Activated CD4-positive, alpha-beta memory T cell treated with anti-CD3 and anti-CD28 coated beads for 36 hours (primary cell): ENCODE measurements at regions not wholly inside any gene's neighbourhood (a gene's known extent, or its start where the extent isn't known, plus 50 kb on each side); places are given as distances from the start of the nearest gene placed in this dataset.

ENCODE experiments used
- CTCF ChIA-PET: fragments of 350-600 bp; sonication (Branson Sonifier 250); formaldehyde crosslinking; loops from one replicate; lab custom pipeline; 2021; ENCODE audit warnings: antibody characterized with exemption, inconsistent platforms; lab: Charles Lee
- POLR2A ChIA-PET: fragments of 350-600 bp; sonication (Branson Sonifier 250); formaldehyde crosslinking; loops from one replicate; lab custom pipeline; 2021; ENCODE audit warnings: antibody characterized with exemption; lab: Charles Lee
- DNase-seq: peaks from one replicate; pipeline ENCODE4 v3.0.0-alpha.2; 2020
- H3K27ac Mint-ChIP-seq: one replicate; pipeline ENCODE4 v1.8.0; 2021; ENCODE audit warnings: mixed read lengths
- H3K27me3 Mint-ChIP-seq: one replicate; pipeline ENCODE4 v1.8.0; 2021; ENCODE audit warnings: mixed read lengths
- H3K36me3 Mint-ChIP-seq: one replicate; pipeline ENCODE4 v1.8.0; 2021; ENCODE audit warnings: mixed read lengths
- H3K4me1 Mint-ChIP-seq: one replicate; pipeline ENCODE4 v1.8.0; 2021; ENCODE audit warnings: low read depth, mixed read lengths
- H3K4me3 Mint-ChIP-seq: one replicate; pipeline ENCODE4 v1.8.0; 2021; ENCODE audit warnings: mild to moderate bottlenecking, mixed read lengths
- H3K9me3 Mint-ChIP-seq: one replicate; pipeline ENCODE4 v1.8.0; 2021; ENCODE audit warnings: mixed read lengths
- intact Hi-C: fragments of 100-400 bp; cut with micrococcal nuclease; formaldehyde crosslinking; loops from one replicate; pipeline ENCODE4 v1.15.1; 2023

- Mint-ChIP-seq H3K4me3 (no peak overlapping the region), H3K4me1 (peaks cover 71% of the 10 kb centered on the region), H3K9me3 (peaks cover under 1% of the 10 kb centered on the region), H3K27ac (no peak overlapping the region), H3K27me3 (no peaks in the 10 kb centered on the region), H3K36me3 (peaks cover 7% of the 10 kb centered on the region)
- DNase-seq: no peak
- intact Hi-C loops: no loop called here
- ChIA-PET POLR2A (no interaction called here), CTCF (interaction anchor here (1.0 kb wide), 1 partner anchor 12 kb away, joined by 3 read pairs; no protein-coding TSS in a partner anchor)
Measured at GRCh38 chr13:99040536-99041131, 62.8 kb upstream of the DOCK9 start.

GRCh38 chr13:99041337-99041736 is 63.5 kb upstream of the DOCK9 start:
- Mint-ChIP-seq H3K4me3 (peak overlapping the region; percentile 4), H3K36me3 (peaks cover 3% of the 10 kb centered on the region), H3K4me1 (peaks cover 76% of the 10 kb centered on the region), H3K27ac (peak overlapping the region; percentile 39), H3K27me3 (no peaks in the 10 kb centered on the region), H3K9me3 (no peaks in the 10 kb centered on the region)
- intact Hi-C loops: no loop called here
- CTCF ChIA-PET: interaction anchor here (1.0 kb wide), 1 partner anchor 13 kb away, joined by 3 read pairs; no protein-coding TSS in a partner anchor
- DNase-seq: no peak
- POLR2A ChIA-PET: no interaction called here

GRCh38 chr13:99041788-99042187 is 63.9 kb upstream of the DOCK9 start:
- Mint-ChIP-seq H3K4me3 (peak overlapping the region; percentile 4), H3K27ac (peak overlapping the region; percentile 39), H3K36me3 (peaks cover 3% of the 10 kb centered on the region), H3K9me3 (no peaks in the 10 kb centered on the region), H3K27me3 (no peaks in the 10 kb centered on the region), H3K4me1 (peaks cover 81% of the 10 kb centered on the region)
- intact Hi-C loops: no loop called here
- ChIA-PET POLR2A (no interaction called here), CTCF (interaction anchor here (3.2 to 5.2 kb wide), 2 partner anchors 8 to 13 kb away, joined by 18 to 27 read pairs; no protein-coding TSS in a partner anchor)
- DNase-seq: no peak

DNA sequence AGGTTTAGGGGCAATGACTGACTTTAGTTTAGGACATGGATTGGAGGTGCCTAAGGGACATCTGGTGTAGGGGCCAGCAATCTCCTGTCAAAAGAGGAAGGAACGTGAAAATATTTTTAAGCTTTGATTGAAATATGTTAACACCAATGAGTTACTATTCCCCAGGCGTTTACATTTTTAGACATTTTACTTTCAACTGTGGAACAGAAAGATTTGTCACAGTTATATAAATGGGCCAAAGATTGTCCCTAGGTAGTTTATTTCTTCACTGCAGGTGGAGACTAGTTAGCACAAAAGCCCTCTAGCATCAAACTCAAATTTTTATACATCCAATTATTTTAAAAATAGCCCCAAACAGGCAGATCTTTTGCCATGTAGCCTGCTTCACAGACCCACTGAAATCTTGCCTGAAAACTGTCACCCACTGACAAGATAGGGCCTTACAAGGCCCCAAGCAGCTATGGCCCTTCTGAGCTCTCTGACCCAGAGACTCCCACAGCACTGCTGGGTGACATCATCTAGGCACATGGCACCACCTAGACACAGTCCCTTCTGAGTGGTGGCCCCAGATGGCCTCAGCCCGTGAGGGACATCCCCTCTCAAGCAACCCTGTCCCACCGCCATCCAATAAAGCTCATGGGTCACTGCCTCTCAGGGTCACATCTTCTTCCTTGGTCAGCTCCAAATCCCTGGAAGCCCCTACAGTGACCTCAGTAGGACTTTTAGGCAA is 64.8 kb upstream of the DOCK9 start:
- DNase-seq: no peak
- no peaks in the 10 kb centered on the region for H3K9me3 Mint-ChIP-seq
- H3K4me3 Mint-ChIP-seq: no peak overlapping the region
- no peak overlapping the region for H3K27ac Mint-ChIP-seq
- POLR2A ChIA-PET: interaction anchor here (0.6 kb wide), 1 partner anchor 12 kb away, joined by 3 read pairs; no protein-coding TSS in a partner anchor
- peaks cover 86% of the 10 kb centered on the region for H3K4me1 Mint-ChIP-seq
- intact Hi-C loops: no loop called here
- no peaks in the 10 kb centered on the region for H3K27me3 Mint-ChIP-seq
- peaks cover 3% of the 10 kb centered on the region for H3K36me3 Mint-ChIP-seq
- CTCF ChIA-PET: interaction anchor here (0.8 to 5.2 kb wide), 7 partner anchors 9 to 223 kb away, joined by 3 to 27 read pairs (median 5); partner anchors contain the start of gene GPR18

- no peaks in the 10 kb centered on the region for H3K9me3 Mint-ChIP-seq
- ChIA-PET CTCF (interaction anchor here (1.8 to 5.2 kb wide), 4 partner anchors 10 to 222 kb away, joined by 5 to 27 read pairs (median 12); no protein-coding TSS in a partner anchor), POLR2A (no interaction called here)
- no peak overlapping the region for H3K27ac Mint-ChIP-seq
- no peak for DNase-seq
- H3K27me3 Mint-ChIP-seq: no peaks in the 10 kb centered on the region
- H3K36me3 Mint-ChIP-seq: peaks cover 3% of the 10 kb centered on the region
- H3K4me1 Mint-ChIP-seq: peaks cover 89% of the 10 kb centered on the region
- H3K4me3 Mint-ChIP-seq: no peak overlapping the region
- intact Hi-C loops: no loop called here
Measured at GRCh38 chr13:99043831-99044231, 66.0 kb upstream of the DOCK9 start.

GRCh38 chr13:99044764-99045163 is 66.9 kb upstream of the DOCK9 start:
- Mint-ChIP-seq H3K4me3 (peak overlapping the region; percentile 41), H3K27ac (peak overlapping the region; percentile 92), H3K4me1 (peaks cover 94% of the 10 kb centered on the region), H3K27me3 (no peaks in the 10 kb centered on the region), H3K36me3 (peaks cover 3% of the 10 kb centered on the region), H3K9me3 (no peaks in the 10 kb centered on the region)
- ChIA-PET POLR2A (interaction anchor here (0.9 to 1.3 kb wide), 3 partner anchors 18 to 42 kb away, joined by 3 to 6 read pairs (median 3); no protein-coding TSS in a partner anchor), CTCF (interaction anchor here (0.6 to 5.2 kb wide), 4 partner anchors 11 to 1811 kb away, joined by 3 to 27 read pairs (median 11); no protein-coding TSS in a partner anchor)
- no peak for DNase-seq
- intact Hi-C loops: no loop called here

DNA sequence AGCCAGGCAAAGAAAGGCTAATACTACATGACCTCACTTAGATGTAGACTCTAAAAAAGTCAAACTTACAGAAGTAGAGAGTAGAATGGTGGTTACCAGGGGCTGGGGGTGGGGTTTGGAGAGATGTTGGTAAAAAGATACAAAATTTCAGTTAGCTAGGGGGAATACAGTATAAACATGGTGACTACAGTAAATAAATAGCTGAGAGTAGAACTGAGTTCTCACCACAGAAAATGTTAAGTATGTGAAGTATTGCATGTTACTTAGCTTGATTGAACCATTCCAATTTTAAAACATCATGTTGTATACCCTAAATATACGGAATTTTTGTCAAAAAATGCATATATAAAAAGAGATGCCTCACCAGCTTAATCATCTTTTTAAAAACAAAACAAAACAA is 67.5 kb upstream of the DOCK9 start:
- H3K27ac Mint-ChIP-seq: peak overlapping the region; percentile 92
- H3K27me3 Mint-ChIP-seq: no peaks in the 10 kb centered on the region
- CTCF ChIA-PET: interaction anchor here (0.6 to 5.2 kb wide), 4 partner anchors 10 to 221 kb away, joined by 3 to 27 read pairs (median 4); no protein-coding TSS in a partner anchor
- POLR2A ChIA-PET: interaction anchor here (0.9 to 1.3 kb wide), 3 partner anchors 19 to 41 kb away, joined by 3 to 6 read pairs (median 3); no protein-coding TSS in a partner anchor
- no peaks in the 10 kb centered on the region for H3K36me3 Mint-ChIP-seq
- H3K4me3 Mint-ChIP-seq: peak overlapping the region; percentile 41
- H3K9me3 Mint-ChIP-seq: no peaks in the 10 kb centered on the region
- H3K4me1 Mint-ChIP-seq: peaks cover 95% of the 10 kb centered on the region
- intact Hi-C loops: no loop called here
- DNase-seq: no peak

- ChIA-PET POLR2A (interaction anchor here (0.5 to 1.2 kb wide), 3 partner anchors 13 to 40 kb away, joined by 3 to 4 read pairs (median 3); no protein-coding TSS in a partner anchor), CTCF (interaction anchor here (1.5 to 5.2 kb wide), 2 partner anchors 13 to 18 kb away, joined by 4 to 27 read pairs; no protein-coding TSS in a partner anchor)
- H3K27ac Mint-ChIP-seq: peak overlapping the region; percentile 92
- H3K36me3 Mint-ChIP-seq: no peaks in the 10 kb centered on the region
- no peak for DNase-seq
- no peaks in the 10 kb centered on the region for H3K27me3 Mint-ChIP-seq
- intact Hi-C loops: loop anchor here (1.0 kb wide), 3 partner anchors 20 to 40 kb away; no protein-coding TSS in a partner anchor
- peaks cover 94% of the 10 kb centered on the region for H3K4me1 Mint-ChIP-seq
- H3K4me3 Mint-ChIP-seq: peak overlapping the region; percentile 63
- H3K9me3 Mint-ChIP-seq: no peaks in the 10 kb centered on the region
Measured at GRCh38 chr13:99046851-99047250, 69.0 kb upstream of the DOCK9 start.

- peaks cover 88% of the 10 kb centered on the region for H3K4me1 Mint-ChIP-seq
- intact Hi-C loops: loop anchor here (1.0 to 10.0 kb wide), 9 partner anchors 24 to 476 kb away; partner anchors contain the start of genes GPR18, STK24 and UBAC2
- H3K27me3 Mint-ChIP-seq: no peaks in the 10 kb centered on the region
- H3K4me3 Mint-ChIP-seq: peak overlapping the region; percentile 31
- no peaks in the 10 kb centered on the region for H3K9me3 Mint-ChIP-seq
- no peak for DNase-seq
- H3K27ac Mint-ChIP-seq: peak overlapping the region; percentile 76
- CTCF ChIA-PET: interaction anchor here (0.6 to 2.4 kb wide), 5 partner anchors 22 to 211 kb away, joined by 3 to 10 read pairs (median 3); no protein-coding TSS in a partner anchor
- H3K36me3 Mint-ChIP-seq: peaks cover 3% of the 10 kb centered on the region
- POLR2A ChIA-PET: interaction anchor here (0.6 to 1.7 kb wide), 7 partner anchors 18 to 164 kb away, joined by 3 to 6 read pairs (median 4); partner anchors contain the start of gene UBAC2
Measured at GRCh38 chr13:99050983-99051488, 73.2 kb upstream of the DOCK9 start.

DNA sequence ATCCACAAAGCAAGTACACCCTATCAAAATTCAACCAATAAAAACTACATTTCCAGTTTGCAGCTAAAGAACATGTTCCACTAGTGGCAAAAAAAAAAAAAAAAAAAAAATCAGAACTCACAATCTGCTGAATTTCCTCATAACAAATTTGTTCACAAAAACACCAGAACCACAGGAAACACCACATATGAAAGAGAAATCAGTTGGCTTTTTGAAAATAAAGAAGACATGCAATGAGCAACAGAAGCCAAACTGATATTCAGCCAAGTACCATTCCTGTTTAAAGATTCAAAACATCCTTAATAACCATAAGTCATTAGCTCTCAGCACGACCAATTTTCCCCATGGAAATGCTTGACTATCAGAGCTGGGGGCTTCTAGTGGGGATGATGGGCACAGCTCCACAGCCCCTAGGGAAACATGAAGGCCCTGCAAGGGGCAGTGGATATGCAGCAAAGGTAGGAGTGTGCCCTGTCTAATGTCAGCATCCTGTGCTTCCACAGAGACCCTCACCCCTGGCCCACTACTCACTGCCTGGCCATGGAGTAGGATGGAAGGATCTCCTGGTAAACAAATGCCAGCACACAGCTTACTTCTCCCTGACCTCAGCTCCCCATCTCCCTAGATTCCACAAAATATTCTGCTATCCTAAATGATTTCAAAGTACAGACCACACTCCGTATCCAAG is 74.0 kb upstream of the DOCK9 start:
- POLR2A ChIA-PET: interaction anchor here (0.6 to 1.7 kb wide), 5 partner anchors 17 to 163 kb away, joined by 3 to 4 read pairs (median 3); partner anchors contain the start of gene UBAC2
- intact Hi-C loops: loop anchor here (1.0 to 10.0 kb wide), 7 partner anchors 35 to 477 kb away; partner anchors contain the start of genes GPR18, STK24 and UBAC2
- peak overlapping the region; percentile 31 for H3K4me3 Mint-ChIP-seq

More for the DNA sequence above, 74.0 kb upstream of the DOCK9 start:
- peaks cover 83% of the 10 kb centered on the region for H3K4me1 Mint-ChIP-seq
- CTCF ChIA-PET: interaction anchor here (0.6 to 2.4 kb wide), 4 partner anchors 23 to 299 kb away, joined by 3 to 10 read pairs (median 4); no protein-coding TSS in a partner anchor
- no peaks in the 10 kb centered on the region for H3K27me3 Mint-ChIP-seq
- peak overlapping the region; percentile 76 for H3K27ac Mint-ChIP-seq
- H3K36me3 Mint-ChIP-seq: peaks cover 3% of the 10 kb centered on the region
- no peaks in the 10 kb centered on the region for H3K9me3 Mint-ChIP-seq
- no peak for DNase-seq
